ENCODE measurements at regions not wholly inside any gene's neighbourhood (a gene's known extent, or its start where the extent isn't known, plus 50 kb on each side); places are given as distances from the start of the nearest gene placed in this dataset.
"Not testable (repeated sequence)": the region's sequence is repeated elsewhere in the genome, so short reads cannot be mapped to it uniquely, and the experiment has no call there.

DNA sequence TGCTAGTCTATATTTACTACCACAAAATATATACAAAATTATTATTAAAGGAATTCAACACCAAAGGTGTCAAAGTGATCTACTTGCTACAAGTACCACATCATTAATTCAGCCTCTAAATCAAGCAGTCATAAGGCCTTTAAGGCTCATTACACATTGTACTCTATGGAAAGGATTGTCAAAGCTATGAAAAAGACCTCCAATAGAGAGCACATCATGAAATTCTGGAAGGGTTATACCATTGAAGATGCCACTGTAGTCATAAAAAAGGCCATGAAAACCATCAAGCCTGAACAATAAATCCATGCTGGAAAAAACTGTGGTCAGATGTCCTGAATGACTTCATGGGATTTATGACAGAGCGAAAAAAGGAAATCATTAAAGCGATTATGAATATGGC is 708.0 kb upstream of the FAM174A start:
- Mint-ChIP-seq H3K27ac (no peak overlapping the region), H3K4me3 (no peak overlapping the region), H3K36me3 (no peaks in the 10 kb centered on the region), H3K4me1 (no peaks in the 10 kb centered on the region), H3K27me3 (no peaks in the 10 kb centered on the region), H3K9me3 (peaks cover 8% of the 10 kb centered on the region)

DNA sequence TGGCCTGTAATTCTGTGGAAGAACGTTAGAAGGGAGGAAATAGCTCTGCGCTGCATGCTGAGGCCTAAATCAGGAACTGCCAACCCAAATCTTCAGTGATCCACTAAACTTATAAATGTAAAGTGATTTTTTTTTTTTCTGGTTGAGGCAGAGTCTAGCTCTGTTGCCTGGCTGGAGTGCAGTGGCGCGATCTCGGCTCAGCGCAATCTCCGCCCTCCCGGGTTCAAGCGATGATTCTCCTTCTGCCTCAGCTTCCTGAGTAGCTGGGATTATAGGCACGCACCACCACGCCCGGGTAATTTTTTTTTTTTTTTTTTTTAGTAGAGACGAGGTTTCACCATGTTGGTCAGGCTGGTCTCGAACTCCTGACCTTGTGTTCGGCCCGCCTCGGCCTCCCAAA is 717.4 kb upstream of the FAM174A start:
- Mint-ChIP-seq H3K9me3 (peaks cover under 1% of the 10 kb centered on the region), H3K36me3 (no peaks in the 10 kb centered on the region), H3K4me1 (no peaks in the 10 kb centered on the region), H3K4me3 (no peak overlapping the region), H3K27ac (no peak overlapping the region), H3K27me3 (no peaks in the 10 kb centered on the region)

DNA sequence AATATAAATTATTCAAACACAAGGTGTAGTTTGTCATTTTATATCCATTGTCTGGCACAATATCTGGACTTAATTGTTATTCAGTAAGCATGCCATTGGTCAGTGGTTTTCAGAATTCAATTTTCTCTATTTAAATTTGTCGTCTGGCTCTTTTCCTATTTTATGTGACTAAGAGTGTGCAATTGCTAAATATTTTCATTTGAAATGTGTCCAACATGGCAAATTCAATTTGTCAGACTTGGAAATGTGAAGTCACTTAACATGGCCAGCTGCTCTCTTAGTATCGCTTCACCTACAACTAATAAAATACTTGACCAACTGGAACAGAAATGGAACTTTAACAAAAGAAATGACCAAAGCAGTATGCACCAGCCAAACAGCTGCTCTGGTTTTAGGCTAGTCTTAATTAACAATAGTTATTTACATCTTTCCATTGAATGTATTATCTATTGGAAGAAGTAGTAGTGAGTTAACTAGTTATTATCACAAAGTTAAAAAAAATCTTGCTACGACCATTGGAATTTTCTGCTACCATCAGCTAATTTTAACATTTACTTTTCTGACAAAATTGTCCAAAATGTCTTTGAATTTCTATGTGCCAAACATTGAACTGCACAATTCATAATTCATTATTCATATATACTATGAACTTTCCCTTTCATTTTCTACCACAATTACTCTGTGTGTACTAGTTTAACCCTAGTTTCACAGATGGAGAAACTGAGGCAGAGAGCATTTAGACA is 720.7 kb upstream of the FAM174A start:
- no peaks in the 10 kb centered on the region for H3K4me1 Mint-ChIP-seq
- H3K9me3 Mint-ChIP-seq = no peaks in the 10 kb centered on the region
- H3K36me3 Mint-ChIP-seq = no peaks in the 10 kb centered on the region
- H3K27ac Mint-ChIP-seq = no peak overlapping the region
- no peaks in the 10 kb centered on the region for H3K27me3 Mint-ChIP-seq
- no peak overlapping the region for H3K4me3 Mint-ChIP-seq

DNA sequence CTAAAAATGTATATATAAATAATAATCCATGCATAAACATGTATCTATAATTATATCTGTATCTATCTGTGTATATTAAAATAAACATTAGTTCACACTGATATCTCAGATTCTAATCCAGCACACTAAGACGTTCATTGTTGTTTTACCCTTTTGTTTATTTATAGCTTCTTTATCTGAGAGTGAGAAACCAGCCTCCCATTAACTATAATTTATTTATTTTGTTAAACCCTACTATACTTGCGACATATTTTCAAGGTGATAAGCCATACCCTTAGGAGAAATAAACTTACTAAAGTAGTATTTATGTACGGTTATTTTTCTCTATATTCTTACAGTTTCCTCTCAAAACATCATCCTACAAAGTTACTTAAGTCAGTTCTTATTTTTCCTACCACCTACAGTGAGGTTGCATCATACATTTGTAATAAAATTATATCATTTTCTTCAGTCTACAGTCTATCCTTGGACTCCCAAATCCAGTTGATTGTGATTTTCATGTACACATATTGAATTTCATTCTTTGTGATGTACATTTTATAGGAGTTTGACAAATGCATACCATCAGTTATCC is 726.4 kb upstream of the FAM174A start:
- H3K27me3 Mint-ChIP-seq = no peaks in the 10 kb centered on the region
- H3K9me3 Mint-ChIP-seq = peaks cover 12% of the 10 kb centered on the region
- no peaks in the 10 kb centered on the region for H3K36me3 Mint-ChIP-seq
- H3K4me3 Mint-ChIP-seq = no peak overlapping the region
- no peaks in the 10 kb centered on the region for H3K4me1 Mint-ChIP-seq
- H3K27ac Mint-ChIP-seq = no peak overlapping the region

DNA sequence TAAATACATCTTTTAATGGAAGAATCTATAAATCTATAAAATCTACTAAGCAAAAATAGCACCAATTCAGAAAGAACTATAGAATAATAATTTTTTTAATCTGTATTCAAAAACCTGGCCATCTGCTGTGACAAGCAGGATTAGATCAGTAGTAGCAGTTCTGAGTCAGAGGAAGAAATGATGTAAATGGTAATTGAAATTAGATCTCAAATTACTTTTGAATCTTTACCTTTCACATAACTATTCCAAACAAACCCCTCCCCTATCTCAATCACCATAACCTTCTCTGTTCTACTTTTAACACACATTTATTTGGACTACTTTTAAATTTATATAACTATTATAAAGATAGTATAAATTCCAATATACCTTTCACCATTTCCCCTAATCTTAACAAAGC is 727.8 kb upstream of the FAM174A start:
- H3K9me3 Mint-ChIP-seq = peaks cover 13% of the 10 kb centered on the region
- no peak overlapping the region for H3K4me3 Mint-ChIP-seq
- no peaks in the 10 kb centered on the region for H3K4me1 Mint-ChIP-seq
- no peaks in the 10 kb centered on the region for H3K36me3 Mint-ChIP-seq
- H3K27ac Mint-ChIP-seq = no peak overlapping the region
- no peaks in the 10 kb centered on the region for H3K27me3 Mint-ChIP-seq

DNA sequence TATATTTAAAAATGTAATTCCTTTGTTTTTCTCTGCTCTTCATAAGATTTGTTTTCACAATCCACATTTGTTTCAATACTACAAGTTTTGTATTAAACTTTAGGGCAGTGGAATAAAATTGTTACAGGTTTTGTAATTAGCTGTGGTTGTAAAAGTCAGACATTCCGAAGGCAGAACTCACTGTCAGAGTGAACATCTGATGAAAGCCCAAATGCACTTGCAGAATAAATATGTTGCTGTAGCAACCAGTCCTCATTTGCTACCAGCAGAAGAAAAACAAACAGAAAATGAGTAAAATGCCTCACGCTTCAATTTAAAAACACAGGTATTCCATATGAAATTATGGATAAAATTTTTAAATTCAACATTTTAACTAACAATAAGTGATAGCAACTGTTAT is 740.1 kb upstream of the FAM174A start:
- Mint-ChIP-seq H3K36me3 (no peaks in the 10 kb centered on the region), H3K27ac (no peak overlapping the region), H3K27me3 (no peaks in the 10 kb centered on the region), H3K4me1 (no peaks in the 10 kb centered on the region), H3K9me3 (peaks cover 7% of the 10 kb centered on the region), H3K4me3 (no peak overlapping the region)

DNA sequence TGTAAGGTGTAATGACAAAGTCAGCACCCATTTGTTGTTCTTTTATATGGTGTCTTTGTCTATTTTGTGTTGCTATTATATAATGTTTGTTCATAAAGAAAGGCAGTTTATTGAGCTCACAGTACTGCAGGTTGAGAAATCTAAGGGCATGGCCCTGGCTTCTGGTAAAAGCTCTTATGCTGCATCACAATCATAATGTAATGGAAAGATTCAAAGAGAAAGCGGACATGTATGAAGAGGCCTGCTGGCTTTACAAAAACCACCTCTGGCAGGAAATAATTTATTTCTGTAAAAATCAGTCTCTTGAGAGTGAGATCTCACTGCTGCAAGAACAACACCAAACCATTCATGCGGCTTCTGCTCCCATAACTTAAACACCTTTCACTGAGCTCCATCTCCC is 746.7 kb upstream of the FAM174A start:
- H3K4me1 Mint-ChIP-seq = no peaks in the 10 kb centered on the region
- no peaks in the 10 kb centered on the region for H3K36me3 Mint-ChIP-seq
- no peak overlapping the region for H3K4me3 Mint-ChIP-seq
- no peaks in the 10 kb centered on the region for H3K27me3 Mint-ChIP-seq
- H3K27ac Mint-ChIP-seq = no peak overlapping the region
- peaks cover 7% of the 10 kb centered on the region for H3K9me3 Mint-ChIP-seq

DNA sequence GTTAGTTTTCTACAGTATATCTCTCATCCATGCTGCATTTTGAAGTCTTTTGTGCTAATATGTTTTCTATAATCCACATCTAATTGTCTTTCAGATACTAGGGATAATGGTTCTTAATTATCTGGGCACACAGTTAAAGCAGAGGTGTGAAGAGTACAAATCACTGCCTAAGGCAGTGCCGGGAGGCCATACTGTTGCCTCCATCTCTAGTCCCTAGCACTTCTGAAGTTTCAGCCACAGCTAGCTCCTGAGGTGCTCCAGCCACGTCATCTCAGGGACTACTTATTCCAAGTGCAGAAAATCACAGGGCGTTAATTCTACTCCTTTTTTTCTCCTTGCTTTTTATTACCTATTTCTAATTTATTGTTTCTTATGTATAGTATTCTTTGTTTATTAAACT is 760.0 kb upstream of the FAM174A start:
- Mint-ChIP-seq H3K4me1 (no peaks in the 10 kb centered on the region), H3K4me3 (no peak overlapping the region), H3K27ac (no peak overlapping the region), H3K27me3 (no peaks in the 10 kb centered on the region), H3K9me3 (no peaks in the 10 kb centered on the region), H3K36me3 (no peaks in the 10 kb centered on the region)

DNA sequence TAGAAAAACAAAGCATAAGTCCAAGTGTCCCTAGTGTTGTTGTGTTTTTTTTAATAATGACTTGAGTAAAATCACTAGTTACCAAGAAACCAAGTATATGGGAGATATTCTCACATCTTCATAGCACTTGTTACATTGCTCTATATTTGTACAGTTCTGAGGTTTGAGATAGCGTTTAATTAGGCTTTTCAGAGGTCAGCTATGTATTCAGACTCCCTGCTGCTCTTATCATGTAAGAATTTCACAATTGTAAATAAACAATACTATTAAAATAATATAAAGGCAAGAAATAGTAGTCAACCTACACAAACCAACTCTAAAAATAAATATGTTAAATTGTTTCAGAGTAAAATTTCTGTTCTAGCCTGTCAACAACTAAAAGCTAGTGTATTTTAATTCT is 761.9 kb upstream of the FAM174A start:
- H3K27me3 Mint-ChIP-seq = no peaks in the 10 kb centered on the region
- no peaks in the 10 kb centered on the region for H3K4me1 Mint-ChIP-seq
- H3K27ac Mint-ChIP-seq = no peak overlapping the region
- no peak overlapping the region for H3K4me3 Mint-ChIP-seq
- H3K9me3 Mint-ChIP-seq = no peaks in the 10 kb centered on the region
- H3K36me3 Mint-ChIP-seq = no peaks in the 10 kb centered on the region

DNA sequence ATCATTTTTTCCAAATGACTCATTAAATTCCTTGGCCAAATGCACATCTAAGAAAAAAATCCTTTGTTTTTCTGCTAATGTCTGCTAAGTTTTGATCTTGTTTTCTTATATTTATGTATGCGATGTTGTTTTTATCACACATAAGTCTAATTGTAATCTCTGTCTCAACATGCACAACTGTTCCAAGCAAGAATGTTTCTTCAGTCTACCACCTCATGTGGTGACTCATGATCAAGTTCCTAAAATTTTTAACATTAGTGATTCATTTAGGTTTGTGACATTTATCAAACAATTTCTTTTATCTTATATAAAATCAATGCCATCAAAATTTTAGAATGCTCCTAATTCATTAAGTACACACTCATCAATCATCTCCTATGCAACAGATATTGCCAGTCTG is 763.9 kb upstream of the FAM174A start:
- no peaks in the 10 kb centered on the region for H3K36me3 Mint-ChIP-seq
- H3K4me3 Mint-ChIP-seq = no peak overlapping the region
- H3K4me1 Mint-ChIP-seq = no peaks in the 10 kb centered on the region
- H3K9me3 Mint-ChIP-seq = no peaks in the 10 kb centered on the region
- H3K27ac Mint-ChIP-seq = no peak overlapping the region
- no peaks in the 10 kb centered on the region for H3K27me3 Mint-ChIP-seq

DNA sequence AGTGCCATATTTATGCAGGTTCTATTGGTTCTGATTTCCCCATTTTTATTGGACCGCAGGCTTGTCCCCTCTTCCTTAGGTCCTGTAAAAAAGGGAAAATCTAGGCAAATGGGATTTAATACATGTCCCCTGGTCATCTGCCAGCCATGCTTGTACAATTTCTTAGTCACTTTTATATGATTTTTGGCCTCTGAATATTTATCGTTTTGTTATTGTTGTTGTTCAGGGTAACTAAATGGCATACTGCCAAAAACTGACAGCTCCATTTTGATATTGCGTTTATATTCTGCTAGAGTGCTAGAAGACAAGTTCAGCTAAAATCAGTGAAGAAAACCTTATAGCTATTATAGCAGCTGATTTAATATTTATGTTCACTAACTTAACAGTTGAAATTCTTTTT is 770.2 kb upstream of the FAM174A start:
- no peaks in the 10 kb centered on the region for H3K27me3 Mint-ChIP-seq
- H3K27ac Mint-ChIP-seq = no peak overlapping the region
- no peaks in the 10 kb centered on the region for H3K4me1 Mint-ChIP-seq
- H3K9me3 Mint-ChIP-seq = peaks cover 7% of the 10 kb centered on the region
- H3K36me3 Mint-ChIP-seq = no peaks in the 10 kb centered on the region
- H3K4me3 Mint-ChIP-seq = no peak overlapping the region

DNA sequence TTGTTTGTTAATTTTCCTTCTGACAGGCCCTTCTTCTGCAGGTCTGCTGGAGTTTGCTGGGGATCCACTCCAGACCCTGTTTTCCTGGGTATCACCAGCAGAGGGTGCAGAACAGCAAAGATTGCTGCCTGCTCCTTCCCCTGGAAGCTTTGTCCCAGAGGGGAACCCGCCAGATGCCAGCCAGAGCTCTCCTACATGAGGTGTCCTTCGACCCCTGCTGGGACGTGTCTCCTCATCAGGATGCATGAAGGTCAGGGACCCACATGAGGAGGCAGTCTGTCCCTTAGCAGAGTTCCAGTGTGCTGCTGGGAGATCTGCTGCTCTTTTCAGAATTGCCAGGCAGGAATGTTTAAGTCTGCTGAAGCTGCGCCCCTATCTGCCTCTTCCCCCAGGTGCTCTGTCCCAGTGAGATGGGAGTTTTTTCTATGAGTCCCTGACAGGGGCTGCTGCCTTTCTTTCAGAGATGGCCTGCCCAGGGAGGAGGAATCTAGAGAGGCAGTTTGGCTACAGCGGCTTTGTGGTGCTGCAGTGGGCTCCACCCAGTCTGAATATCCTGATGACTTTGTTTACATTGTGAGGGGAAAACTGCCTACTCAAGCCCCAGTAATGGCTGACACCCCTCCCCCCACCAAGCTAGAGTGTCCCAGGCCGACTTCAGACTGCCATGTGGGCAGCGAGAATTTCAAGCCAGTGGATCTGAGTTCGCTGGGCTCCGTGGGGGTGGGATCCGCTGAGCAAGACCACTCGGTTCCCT is 772.0 kb upstream of the FAM174A start:
- Mint-ChIP-seq H3K4me1 (no peaks in the 10 kb centered on the region), H3K27me3 (no peaks in the 10 kb centered on the region), H3K36me3 (no peaks in the 10 kb centered on the region), H3K9me3 (peaks cover 7% of the 10 kb centered on the region), H3K27ac (no peak overlapping the region), H3K4me3 (no peak overlapping the region)

DNA sequence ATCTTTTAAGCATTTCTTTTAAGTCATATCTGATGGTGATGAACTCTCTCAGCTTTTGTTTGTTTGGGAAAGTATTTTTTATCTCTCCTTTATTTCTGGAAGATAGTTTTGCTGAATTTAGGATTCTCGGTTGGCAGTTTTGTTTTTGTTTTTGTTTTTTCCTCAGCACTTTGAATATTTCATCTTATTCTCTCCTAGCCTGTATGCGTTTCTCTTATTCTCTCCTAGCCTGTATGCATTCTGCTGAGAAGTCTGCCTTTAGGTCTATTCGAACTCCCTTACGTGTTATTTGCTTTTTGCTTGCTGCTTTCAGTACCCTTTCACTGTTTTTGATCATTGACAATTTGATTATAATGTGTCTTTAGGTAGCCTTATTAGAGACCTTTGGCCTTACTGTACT is 787.8 kb upstream of the FAM174A start:
- Mint-ChIP-seq H3K4me1 (no peaks in the 10 kb centered on the region), H3K36me3 (no peaks in the 10 kb centered on the region), H3K27ac (no peak overlapping the region), H3K27me3 (no peaks in the 10 kb centered on the region), H3K4me3 (no peak overlapping the region), H3K9me3 (peaks cover 13% of the 10 kb centered on the region)

DNA sequence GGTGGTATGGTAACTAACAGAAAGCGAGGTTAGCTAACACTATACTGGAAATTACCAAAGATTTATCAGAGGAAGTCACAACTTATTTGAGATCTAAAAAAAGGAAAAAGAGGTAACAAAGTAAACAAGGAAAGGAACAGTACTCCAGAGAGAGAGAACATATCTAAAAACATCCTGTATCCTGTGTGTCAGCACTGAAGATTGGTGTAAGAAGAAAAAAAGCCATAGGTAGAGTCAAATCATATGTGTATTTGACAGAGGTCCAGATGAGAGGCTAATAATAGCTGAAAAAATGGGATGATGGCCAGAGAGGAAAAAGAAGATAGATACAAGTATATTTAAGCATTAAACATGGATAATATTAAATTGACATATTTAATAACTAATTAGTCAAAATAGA is 802.0 kb upstream of the FAM174A start:
- H3K4me1 Mint-ChIP-seq = not testable (repeated sequence)

DNA sequence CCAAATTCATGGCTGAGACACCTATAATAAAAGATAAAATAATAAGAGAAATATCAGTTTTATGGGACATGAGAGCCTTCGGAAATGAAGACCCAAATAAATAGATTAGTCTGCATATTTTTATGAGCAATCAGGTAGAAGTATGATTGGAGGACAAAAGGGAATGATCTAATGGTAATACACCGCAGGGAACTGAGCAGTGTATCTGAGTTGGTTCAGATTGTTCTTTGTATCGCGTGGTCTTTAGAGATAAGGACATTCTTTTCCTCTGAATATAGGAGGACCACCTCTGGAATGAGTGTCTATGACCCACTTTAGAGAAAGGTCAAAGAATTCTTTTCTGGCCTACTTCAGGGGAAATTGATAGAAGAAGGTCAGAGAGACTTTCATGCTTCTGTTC is 801.8 kb upstream of the CHD1 start:
- not testable (repeated sequence) for H3K9me3 Mint-ChIP-seq, H3K36me3 Mint-ChIP-seq, H3K27ac Mint-ChIP-seq, H3K27me3 Mint-ChIP-seq, H3K4me3 Mint-ChIP-seq, H3K4me1 Mint-ChIP-seq

More for the DNA sequence above, 802.0 kb upstream of the FAM174A start:
- H3K4me3 Mint-ChIP-seq, H3K36me3 Mint-ChIP-seq, H3K27ac Mint-ChIP-seq, H3K27me3 Mint-ChIP-seq, H3K9me3 Mint-ChIP-seq: not testable (repeated sequence)

DNA sequence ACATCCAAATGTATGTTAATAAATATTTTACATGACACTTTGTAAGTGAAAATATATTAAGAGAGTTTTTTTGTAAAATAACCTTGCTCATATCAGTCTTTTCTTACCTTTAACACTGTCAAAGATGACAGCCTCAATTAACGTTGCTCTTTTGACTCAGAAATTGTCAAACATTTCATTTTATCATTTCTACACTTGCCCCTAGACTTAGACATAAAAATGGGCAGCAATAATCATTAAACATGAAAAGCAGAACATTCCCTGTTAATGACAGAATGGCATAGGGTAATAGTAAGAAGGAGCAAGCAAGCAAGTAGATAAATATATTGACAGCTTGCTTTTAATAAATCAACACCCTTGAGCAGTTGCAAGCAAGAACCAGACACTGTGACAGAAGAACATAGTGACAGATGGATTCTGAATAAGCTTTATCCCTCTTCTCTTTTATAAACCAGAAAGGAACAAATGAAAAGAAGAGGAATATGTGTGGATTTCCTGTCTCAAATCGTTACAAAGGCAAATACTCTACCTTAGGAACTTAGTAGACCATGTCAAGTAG is 796.0 kb upstream of the CHD1 start:
- no peaks in the 10 kb centered on the region for H3K4me1 Mint-ChIP-seq
- H3K36me3 Mint-ChIP-seq = no peaks in the 10 kb centered on the region
- no peaks in the 10 kb centered on the region for H3K27me3 Mint-ChIP-seq
- no peak overlapping the region for H3K4me3 Mint-ChIP-seq
- H3K27ac Mint-ChIP-seq = no peak overlapping the region
- no peaks in the 10 kb centered on the region for H3K9me3 Mint-ChIP-seq

Measured in activated naive CD4-positive, alpha-beta T cell treated with anti-CD3 and anti-CD28 coated beads, Interleukin-2, amount 50 U/mL, for 24 hours (primary cell).